ENCODE measurements at regions not wholly inside any gene's neighbourhood (a gene's known extent, or its start where the extent isn't known, plus 50 kb on each side); places are given as distances from the start of the nearest gene placed in this dataset.

DNA sequence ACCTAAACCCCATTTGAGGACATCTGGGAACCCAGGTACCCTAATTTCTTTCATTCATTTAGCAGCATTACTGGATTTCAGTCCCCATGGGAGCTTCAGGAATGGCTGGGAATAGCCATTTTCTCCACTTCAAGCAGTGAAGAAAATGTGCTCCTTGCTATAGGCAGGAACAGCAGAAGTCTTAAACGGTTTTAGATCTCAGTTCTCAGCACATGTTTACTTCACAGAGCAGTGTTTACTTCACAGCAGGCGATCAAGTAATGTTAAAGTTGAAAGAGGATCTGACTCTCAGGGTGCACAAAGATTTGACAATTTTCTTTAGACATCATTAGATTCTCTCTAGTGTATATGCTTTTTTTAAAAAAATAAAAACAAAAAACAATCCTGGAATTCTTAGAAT is 109.3 kb downstream of the TBC1D30 start:
- no peak for TF ChIP-seq KDM3A (CRISPR knock-in tag; IDR thresholded peaks at IDR 0.05; ENCODE audit: low read depth)
- TF ChIP-seq SMARCC2 (IDR thresholded peaks at IDR 0.05), result no peak
- TF ChIP-seq THAP8 (CRISPR knock-in tag; IDR thresholded peaks at IDR 0.05; ENCODE audit: borderline replicate concordance), result no peak
- no peak for TF ChIP-seq POLR2AphosphoS5 (IDR thresholded peaks at IDR 0.05; ENCODE audit: low read depth, low read length)
- no peak for TF ChIP-seq RFX5 (IDR thresholded peaks at IDR 0.05; ENCODE audit: low read depth, low read length)
- TF ChIP-seq, protein P1, sequence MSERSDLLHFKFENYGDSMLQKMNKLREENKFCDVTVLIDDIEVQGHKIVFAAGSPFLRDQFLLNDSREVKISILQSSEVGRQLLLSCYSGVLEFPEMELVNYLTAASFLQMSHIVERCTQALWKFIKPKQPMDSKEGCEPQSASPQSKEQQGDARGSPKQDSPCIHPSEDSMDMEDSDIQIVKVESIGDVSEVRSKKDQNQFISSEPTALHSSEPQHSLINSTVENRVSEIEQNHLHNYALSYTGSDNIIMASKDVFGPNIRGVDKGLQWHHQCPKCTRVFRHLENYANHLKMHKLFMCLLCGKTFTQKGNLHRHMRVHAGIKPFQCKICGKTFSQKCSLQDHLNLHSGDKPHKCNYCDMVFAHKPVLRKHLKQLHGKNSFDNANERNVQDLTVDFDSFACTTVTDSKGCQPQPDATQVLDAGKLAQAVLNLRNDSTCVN (CRISPR knock-in tag; IDR thresholded peaks at IDR 0.05; ENCODE audit: borderline replicate concordance), result no peak
- TF ChIP-seq HNRNPUL1 (IDR thresholded peaks at IDR 0.05; ENCODE audit: low read depth, low read length), result no peak
- TF ChIP-seq ZFP1 (CRISPR knock-in tag; IDR thresholded peaks at IDR 0.05), result no peak
- TF ChIP-seq ZBTB8A (CRISPR knock-in tag; IDR thresholded peaks at IDR 0.05; ENCODE audit: borderline replicate concordance, low read depth), result no peak
- TF ChIP-seq ETS1 (CRISPR knock-in tag; IDR thresholded peaks at IDR 0.05), result no peak
- no peak for TF ChIP-seq ZNF776 (CRISPR knock-in tag; IDR thresholded peaks at IDR 0.05)
- no peak for TF ChIP-seq ZNF274 (CRISPR knock-in tag; IDR thresholded peaks at IDR 0.05)
